HG03135 (cell line): ENCODE measurements at regions not wholly inside any gene's neighbourhood (a gene's known extent, or its start where the extent isn't known, plus 50 kb on each side); places are given as distances from the start of the nearest gene placed in this dataset.
"Not testable (repeated sequence)": the region's sequence is repeated elsewhere in the genome, so short reads cannot be mapped to it uniquely, and the experiment has no call there.

Source experiments
- ATAC-seq: cut with Tn5 transposase; IDR thresholded peaks from one replicate; pipeline ENCODE4 v1.9.1; 2021; ENCODE audit warnings: mild to moderate bottlenecking, moderate library complexity; ENCODE audit not compliant: unreplicated experiment

- no peak for ATAC-seq
These were observed 145.7 kb upstream of the PHACTR3 start for GRCh38 chr20:59458645-59459044.

GRCh38 chr20:59459586-59459985 lies 144.8 kb upstream of the PHACTR3 start:
- no peak for ATAC-seq

- no peak for ATAC-seq
These were observed 144.0 kb upstream of the PHACTR3 start for GRCh38 chr20:59460352-59460751.

GRCh38 chr20:59461526-59461925 lies 142.8 kb upstream of the PHACTR3 start:
- ATAC-seq = no peak

- ATAC-seq = no peak
These were observed 142.1 kb upstream of the PHACTR3 start for GRCh38 chr20:59462249-59462648.

- no peak for ATAC-seq
These were observed 140.8 kb upstream of the PHACTR3 start for GRCh38 chr20:59463541-59463940.

- ATAC-seq = no peak
These were observed 138.1 kb upstream of the PHACTR3 start for GRCh38 chr20:59466107-59466815.

GRCh38 chr20:59468831-59469230 lies 135.5 kb upstream of the PHACTR3 start:
- no peak for ATAC-seq

GRCh38 chr20:59469267-59470252 lies 134.8 kb upstream of the PHACTR3 start:
- no peak for ATAC-seq

- ATAC-seq = no peak
These were observed 133.8 kb upstream of the PHACTR3 start for GRCh38 chr20:59470521-59470920.

- ATAC-seq = no peak
These were observed 132.5 kb upstream of the PHACTR3 start for GRCh38 chr20:59471653-59472421.

GRCh38 chr20:59473742-59474141 lies 130.6 kb upstream of the PHACTR3 start:
- no peak for ATAC-seq

GRCh38 chr20:59481067-59481466 lies 123.3 kb upstream of the PHACTR3 start:
- ATAC-seq = no peak

GRCh38 chr20:59481477-59482018 lies 122.8 kb upstream of the PHACTR3 start:
- no peak for ATAC-seq

GRCh38 chr20:59482351-59483187 lies 121.8 kb upstream of the PHACTR3 start:
- no peak for ATAC-seq

GRCh38 chr20:59483481-59483880 lies 120.9 kb upstream of the PHACTR3 start:
- ATAC-seq = no peak

- ATAC-seq = no peak
These were observed 120.1 kb upstream of the PHACTR3 start for GRCh38 chr20:59484228-59484627.

GRCh38 chr20:59485576-59486454 lies 118.5 kb upstream of the PHACTR3 start:
- ATAC-seq = no peak

GRCh38 chr20:59488459-59488858 lies 115.9 kb upstream of the PHACTR3 start:
- not testable (repeated sequence) for ATAC-seq
